HG02970 (cell line): ENCODE measurements at regions not wholly inside any gene's neighbourhood (a gene's known extent, or its start where the extent isn't known, plus 50 kb on each side); places are given as distances from the start of the nearest gene placed in this dataset.

Source experiments
- ATAC-seq: cut with Tn5 transposase; IDR thresholded peaks from one replicate; pipeline ENCODE4 v1.9.1; 2021; ENCODE audit warnings: mild to moderate bottlenecking, moderate library complexity, moderate number of reproducible peaks; ENCODE audit not compliant: unreplicated experiment, low FRiP score

DNA sequence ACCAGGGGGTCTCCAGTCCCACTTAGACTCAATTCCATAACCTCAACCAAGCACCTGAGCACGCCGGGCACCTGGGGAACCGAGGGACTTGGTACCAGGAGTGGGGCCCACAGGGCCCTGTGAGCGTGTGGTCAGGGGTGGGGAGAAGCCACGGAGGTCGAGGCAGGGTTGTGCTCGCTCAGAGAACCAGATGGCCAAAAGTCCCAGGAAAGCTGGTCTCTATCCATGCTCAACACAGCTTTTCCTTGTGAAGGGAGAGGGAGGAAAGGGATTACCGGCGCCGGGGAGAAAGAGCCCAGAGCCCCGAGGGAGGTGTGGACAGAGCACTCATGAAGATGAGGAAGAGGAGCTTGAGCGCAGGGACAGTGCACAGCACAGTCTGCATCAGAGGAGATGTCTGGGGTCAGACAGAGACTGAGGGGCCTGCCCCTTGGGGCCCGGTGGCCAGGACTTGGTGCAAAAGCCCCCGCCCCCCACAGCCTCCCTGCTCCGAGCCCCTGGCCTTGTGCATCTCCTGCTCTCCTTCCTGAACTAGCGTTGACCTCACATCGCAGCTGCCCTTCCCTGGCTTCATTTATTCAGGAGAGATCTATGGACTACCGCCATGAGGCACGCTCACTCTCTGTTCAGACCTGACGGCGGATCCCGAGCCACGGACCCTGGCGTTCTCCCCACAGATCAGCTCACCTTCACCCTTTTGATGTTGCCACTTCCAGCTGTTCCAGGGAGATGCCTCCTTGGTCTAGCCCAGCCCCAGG lies 355.4 kb upstream of the TNRC6C start:
- ATAC-seq = no peak

DNA sequence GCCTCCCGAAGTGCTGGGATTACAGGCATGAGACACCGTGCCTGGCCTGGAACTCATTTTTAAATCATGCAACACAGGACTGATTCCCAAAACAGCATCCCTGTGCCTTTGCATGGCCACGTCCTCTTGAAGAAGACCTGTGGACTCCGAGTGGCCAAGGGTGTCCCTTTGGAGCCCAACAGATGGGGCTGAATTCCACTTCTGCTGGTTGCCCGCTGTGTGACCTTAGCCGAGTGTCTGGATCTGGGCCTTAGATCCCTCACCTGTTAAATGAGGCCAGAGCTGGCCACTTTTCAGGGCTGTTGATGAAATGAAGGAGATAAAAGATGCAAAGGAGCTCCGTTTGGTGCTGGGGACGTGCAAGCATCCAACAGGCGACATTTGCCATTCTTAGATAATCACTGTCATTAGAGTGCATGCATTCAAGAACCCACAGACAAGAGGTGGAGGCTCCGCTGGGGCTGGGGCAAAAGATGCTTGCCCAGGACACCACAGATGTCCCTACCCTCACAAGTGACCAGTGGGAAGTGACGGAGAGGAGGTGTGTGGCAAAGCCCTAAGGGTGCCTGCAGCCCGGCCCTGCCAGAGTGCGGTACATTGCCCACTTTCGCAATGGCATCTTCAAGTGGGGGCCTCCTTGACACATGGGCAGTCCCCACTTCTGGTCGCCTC lies 354.1 kb upstream of the TNRC6C start:
- no peak for ATAC-seq

DNA sequence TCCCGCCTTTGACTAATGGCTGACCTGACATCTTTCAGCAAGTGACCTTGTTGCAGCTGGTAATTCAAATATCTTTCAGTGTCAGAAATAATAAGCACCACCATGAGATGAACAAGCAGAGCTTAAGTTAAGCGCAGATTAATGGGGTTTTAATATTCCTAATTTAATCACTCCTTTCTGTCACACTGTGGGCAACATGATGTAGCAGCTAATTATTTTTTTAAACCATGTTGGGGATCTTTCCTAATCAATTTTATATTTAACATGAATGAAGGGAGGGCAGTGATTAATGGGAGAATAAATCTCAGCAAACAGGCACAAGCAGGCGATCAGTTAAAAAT lies 353.6 kb upstream of the TNRC6C start:
- ATAC-seq = no peak

DNA sequence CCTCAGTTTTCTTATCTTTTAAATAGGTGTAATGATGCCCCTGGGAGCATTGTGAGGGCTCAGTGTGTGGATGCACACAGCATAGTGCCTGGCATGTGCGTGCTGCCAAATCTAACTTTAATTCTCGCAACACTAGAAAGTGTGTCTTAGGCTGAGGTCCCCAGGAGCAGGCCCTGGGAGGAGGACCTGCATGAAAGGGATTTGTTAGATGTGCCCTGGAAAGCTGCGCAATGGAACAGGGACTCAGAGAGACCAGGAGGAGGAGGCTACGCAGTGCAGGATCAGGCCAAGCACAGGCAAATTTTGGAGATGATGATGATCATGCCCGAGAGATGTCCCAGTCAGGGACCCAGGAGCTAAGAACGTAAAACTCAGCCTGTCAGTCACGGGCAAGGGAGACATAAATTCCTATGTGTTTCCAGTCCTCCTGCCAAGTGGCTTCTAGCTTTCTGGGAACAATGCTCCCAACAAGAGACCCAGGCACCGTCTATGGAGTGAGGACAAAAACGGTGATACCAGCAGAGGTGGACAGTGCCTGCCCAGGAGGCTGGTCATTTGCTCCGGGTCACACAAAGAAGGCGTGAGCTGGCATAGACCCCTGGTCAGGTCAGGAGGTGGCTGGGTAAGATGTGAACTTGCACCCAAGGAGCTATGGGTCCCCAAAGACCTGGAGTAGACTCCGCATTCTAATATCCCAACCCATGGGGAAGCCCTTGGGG lies 352.2 kb upstream of the TNRC6C start:
- no peak for ATAC-seq

DNA sequence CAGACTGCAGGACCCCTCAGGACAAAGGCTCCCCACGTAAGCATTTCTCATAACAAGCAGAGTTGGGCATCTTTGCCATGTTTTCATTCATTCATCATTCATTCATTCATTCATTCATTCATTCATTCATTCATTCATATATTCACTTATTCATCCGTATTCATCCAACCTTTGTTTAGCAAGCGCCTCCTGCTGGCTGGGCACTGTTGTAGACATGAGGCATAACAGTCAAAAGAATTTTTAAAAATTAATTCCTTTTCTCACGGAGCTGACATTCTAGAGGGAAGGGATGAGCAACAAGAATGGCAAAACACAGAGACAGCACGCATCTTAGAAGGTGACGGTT lies 351.7 kb upstream of the TNRC6C start:
- no peak for ATAC-seq

DNA sequence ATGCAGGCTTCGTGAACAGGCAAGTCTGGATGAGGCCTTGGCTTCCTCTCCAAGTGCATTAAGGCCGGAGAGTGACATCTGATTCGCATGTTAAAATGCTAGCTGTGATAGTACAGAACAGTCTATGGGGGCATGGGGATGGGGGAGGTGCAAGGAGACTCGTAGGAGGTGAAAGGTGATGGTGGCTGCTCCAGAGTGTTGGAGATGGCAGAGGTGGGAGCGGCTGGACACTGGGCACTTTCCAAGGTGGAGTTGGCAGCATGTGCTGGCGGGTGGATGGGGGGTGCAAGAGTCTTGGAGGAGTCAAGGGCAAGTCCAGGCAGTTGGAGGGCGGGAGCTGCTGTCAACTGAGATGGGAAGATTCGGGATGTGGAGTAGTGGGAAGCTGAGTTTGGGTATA lies 350.9 kb upstream of the TNRC6C start:
- no peak for ATAC-seq

DNA sequence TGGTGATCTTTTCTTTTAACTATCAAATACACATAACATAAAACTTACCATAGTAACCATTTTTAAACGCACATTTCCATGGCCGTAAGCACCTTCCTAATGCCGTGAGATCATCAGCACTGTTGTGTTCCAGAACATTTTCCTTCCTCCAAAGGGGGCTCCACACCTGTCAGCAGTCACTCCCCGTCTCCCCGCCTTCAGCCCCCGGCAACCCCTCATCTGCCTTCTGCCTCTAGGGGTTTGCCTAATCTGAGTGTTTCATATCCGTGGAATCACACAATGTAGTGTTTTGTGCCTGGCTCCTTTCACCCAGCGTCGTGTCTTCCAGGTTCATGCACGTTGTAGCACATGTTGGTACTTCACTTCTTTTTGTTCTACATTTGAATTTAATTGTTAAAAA lies 350.1 kb upstream of the TNRC6C start:
- ATAC-seq = no peak

DNA sequence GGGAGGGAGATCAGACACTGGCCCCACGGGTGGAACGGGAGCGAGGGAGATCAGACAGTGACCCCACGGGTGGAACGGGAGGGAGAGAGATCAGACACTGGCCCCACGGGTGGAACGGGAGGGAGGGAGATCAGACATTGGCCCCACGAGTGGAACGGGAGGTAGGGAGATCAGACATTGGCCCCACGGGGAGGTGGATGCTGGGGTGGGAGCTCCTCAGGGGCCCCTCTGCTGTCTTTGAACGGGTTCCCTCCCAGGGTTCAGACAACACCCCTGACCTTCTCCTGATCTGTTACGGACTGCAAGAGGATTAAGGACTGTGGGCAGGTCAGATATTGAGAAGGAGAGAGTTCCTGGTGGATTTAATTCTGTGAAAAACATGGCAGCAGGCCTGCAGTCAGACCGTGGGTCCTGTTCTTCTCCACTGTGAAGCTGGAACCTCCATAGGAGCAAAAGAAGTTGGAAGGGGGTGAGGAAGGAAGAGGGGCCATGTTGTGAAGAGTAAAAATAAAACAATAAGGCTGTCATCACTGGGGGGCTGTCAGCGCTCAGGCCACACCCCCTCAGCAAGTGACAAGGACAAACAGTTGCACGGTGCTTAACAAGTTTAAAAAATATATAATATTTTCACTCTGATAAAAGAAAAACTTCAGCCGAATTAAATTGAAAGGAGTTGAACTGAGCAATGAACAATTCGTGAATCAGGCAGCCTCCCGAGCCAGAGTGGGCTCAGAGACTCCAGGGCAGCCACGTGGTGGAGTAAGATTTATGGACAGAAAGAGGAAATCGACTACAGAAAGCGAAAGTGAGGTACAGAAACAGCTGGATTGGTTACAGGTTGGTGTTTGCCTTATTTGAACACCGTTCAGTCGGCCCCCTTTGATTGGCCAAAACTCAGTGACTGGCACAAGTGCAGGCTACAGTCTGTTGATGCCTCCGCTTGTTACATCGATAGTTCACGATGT lies 348.7 kb upstream of the TNRC6C start:
- no peak for ATAC-seq

DNA sequence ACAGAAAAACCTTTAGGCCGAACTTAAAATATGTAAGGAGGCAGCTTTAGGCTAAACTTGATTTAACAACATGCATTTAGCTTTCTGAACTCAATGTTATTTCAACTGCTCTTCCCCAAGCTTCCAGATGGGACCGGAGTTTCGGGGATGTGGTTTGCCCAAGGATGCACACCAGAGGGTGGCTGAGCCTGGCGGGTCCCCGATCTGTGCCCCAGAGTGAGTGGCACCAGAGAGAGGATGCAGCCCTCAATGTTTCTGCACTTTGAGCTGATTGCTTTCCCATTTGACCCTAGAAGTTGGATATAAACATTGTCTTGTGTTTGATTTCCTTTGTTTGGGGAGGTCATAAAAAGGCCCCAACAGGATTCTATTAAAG lies 348.0 kb upstream of the TNRC6C start:
- no peak for ATAC-seq

DNA sequence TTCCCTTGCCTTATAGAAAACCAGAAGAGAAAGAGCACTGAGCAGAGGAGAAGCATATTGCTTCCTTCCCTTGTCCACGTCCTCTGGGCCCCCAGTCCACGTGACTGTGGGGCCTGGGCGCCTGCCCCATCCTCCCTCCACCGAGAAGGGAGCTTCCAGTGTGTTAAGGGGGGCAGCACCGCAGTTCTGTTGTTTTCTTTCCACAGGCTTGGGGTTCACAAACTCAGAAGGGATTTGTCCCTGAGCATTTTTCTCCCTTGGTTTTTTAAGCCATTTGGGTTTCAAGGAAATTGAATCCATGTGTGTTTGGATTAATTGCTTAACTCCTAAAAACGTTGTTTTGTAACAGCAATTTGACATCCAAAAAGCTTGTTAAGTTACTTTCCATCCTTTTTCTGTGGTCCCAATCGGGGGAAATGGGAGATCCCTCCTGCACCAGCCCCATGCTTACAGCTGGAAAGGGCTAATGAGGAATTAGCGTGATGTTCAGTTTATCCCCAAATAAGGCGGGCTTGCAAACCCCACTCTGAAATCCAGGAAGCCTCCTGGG lies 347.5 kb upstream of the TNRC6C start:
- no peak for ATAC-seq

DNA sequence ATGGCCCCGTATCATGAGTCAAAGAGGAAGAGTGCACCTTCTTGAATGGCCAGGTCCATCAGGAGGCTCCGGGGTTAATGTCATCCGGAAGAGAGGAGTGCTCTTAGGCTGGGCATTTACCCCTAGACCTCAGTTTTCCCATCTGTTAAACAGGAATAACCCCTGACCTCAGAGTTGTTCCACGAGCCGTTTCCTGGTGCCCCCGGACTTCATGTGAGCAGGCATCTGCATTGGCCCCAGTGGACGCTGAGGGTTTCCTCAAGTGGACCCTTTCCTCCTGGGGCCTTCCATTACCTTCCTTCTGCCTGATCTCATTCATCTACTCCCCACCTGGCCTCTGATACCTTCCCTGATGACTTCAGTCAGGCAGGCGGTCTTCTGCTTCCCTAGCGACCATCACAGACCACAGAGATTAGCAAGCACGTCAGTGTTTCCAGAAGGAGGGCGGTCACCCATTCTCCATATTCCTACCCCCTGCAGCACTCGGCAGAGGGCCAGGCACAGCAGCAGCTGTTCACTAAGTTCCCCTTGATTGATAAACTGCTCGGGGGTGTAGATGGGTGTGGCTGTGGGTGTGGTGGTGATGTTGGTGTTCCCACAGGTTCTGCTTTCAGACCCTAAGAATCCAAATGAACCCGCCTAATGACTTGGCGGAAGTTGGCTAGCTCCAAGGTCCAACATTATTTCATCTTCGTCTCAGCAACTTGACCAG lies 346.6 kb upstream of the TNRC6C start:
- ATAC-seq = no peak

DNA sequence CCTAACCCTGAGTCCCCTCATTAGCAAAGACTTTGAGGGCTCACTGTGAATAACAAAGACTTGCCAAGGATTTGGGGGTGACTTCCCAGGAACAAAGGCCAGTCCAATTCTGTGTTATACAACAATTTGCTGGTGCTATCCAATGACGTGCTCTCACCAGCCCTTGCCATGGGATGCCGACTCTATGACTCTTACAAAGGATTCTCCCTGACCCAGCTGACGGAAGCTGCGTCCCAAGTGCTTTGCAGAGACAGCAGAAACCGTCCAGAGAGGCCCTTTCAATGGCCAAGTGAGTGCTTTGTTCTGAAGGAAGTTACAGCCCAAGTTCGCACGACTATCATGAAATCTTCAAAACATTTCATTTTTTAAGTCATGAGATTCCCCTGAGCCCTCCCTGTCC lies 345.3 kb upstream of the TNRC6C start:
- no peak for ATAC-seq

DNA sequence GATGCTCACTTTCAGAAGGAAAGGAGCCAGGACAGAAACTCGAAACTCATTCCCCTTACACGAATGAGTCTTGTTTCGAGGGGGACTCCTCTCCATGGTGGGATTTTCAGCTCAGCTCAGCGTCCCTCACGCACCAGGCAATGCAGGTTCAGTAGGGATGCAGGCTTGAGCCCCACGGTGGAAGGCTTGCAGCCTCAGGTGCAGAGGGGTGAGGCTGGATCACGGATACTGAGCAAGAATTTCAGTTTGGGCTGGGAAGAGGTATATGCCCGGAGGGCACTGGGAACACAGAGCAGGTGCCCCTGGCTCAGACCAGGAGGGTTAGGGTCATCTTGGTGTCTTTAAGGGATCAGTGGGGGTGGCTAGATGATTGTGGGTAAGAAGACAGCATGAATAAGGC lies 344.9 kb upstream of the TNRC6C start:
- ATAC-seq = no peak

DNA sequence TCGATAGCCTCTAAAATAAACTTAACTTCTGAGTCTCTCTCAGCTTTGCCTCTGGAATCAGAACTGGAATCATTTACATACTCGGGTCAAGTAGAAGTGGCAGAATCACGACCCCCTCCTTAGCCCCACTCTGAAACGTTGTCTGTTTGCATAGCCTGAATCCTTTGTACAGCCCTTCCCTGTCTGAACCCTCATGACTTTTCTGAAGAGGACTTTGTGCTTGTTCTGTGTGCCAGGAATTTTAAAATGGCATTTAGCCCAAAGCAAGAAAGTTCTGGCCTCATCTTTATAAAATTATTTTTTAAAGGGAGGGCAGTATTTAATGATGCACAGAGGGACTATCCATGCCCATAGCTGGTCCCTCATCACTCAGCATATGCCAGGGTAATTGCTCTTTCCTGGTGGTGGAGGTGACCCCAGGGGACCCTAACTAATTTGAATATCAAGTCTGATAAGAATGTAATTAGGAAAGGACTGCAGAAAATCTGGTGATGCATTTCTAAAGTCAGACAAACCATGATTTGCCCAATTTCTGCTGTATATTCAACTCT lies 342.7 kb upstream of the TNRC6C start:
- ATAC-seq = no peak

DNA sequence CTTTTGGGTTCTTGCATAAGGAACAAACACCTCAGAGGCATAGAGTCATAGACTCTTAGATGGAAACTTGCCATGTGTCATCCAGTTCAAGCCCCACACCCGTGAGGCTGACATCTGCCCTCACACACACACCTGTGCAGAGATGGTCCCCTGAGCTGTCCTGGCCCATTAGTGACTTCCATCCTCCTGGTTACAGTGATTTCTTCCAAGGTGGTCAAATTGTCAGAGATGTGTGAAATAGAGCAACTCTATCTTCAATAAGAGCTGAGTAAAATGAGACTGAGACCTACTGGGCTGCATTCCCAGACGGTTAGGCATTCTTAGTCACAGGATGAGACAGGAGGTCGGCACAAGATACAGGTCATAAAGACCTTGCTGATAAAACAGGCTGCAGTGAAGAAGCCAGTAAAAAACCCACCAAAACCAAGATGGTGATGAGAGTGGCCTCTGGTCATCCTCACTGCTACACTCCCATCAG lies 342.2 kb upstream of the TNRC6C start:
- no peak for ATAC-seq

DNA sequence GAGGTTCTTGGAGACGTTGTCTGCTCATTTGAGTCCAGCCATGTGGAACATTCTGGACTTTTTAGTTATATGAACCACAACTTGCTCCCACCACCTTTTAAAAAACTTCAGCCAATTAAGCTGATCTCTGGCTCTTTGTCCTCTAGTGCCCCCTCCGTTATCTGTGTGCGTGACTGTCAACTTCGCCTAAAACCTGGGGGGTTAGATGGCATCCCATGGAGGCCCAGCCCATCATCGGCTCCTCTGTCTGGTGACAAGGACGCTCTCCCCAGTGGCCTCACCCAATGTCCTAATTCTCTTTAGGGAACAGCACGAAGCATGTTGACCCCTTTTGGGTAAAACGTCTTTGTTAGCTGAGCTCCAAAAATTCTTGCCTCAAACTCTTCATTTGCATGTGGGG lies 341.0 kb upstream of the TNRC6C start:
- no peak for ATAC-seq

DNA sequence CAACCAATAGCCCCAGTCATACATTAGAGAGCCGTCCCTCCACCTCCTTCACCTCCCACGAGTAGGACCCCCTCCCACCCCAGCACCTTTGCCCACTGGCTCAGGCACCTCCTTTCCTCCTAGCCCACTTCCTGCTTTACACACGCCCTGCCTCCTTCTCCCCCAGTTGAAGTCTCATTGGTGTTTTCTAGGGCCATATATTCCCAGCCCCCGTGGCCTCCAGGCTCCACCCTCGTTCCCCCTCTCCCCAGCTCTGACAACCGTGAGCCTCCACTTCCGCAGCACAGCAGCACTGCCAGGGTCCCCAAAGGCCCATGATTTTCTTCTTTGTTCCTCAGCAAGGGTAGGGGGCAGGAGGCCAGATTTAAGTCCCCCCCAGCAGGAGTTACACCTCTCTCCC lies 340.3 kb upstream of the TNRC6C start:
- no peak for ATAC-seq

DNA sequence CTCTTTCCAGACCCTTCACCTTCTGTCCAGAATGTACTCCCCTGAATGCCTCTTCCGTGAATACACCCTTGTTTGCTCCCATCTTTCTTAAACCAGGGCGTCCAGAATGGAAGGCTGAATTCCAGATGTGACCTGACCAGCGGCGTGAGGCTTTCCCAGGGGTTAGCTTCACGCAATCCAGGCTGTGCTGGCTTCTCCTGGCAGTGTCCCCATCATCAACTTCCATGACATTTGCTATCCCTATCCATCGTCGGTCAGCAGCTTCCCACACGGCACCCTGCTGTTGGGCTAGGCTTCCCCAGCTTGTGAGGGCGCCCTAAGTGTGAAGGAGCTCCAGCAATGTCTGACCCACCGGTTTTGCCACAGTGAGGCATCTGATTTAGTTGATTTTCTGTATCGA lies 339.8 kb upstream of the TNRC6C start:
- ATAC-seq = no peak

DNA sequence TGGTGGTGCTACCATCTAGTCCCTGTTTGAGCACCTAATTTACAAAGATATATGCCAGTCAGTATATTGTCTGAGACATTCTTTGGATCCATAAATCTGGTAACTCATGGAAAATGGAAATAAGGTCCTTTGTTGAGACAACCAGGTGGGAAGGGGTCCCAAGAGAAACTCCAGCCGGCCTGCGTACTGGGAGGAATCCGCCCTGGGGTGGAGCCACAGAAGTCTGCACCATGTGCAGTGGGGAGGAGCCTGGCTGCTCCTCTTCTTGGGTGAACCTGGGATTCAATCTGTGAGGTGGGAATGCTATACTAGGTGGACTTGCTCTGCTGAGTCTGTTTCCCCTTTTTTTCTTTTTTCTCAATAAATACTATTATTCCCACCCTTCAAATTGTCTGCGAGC lies 339.2 kb upstream of the TNRC6C start:
- ATAC-seq = no peak

DNA sequence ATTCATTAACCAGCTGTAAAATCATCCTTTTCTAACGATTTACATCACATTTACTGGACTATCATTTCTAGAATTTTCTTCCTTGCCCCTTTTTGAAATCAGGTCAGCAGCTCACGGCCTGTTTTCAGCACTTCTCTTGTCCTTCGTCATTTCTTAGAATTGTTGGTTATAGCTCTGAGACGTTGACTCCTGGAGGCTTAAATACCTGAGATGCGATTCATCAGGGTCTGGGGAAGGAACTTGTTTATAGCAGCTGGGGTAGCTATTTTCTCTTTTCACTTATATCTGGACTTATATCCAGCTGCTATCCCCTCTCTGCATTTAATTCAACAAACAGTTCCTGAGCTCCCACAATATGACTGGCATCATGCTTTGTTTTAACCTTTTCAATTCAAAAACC lies 338.7 kb upstream of the TNRC6C start:
- ATAC-seq = no peak
